PC-9 (cell line): ENCODE measurements at regions not wholly inside any gene's neighbourhood (a gene's known extent, or its start where the extent isn't known, plus 50 kb on each side); places are given as distances from the start of the nearest gene placed in this dataset.

Source experiments
- EZH2 ChIP-seq: fragments of 200-600 bp; sonication (generic); IDR thresholded peaks from 2 replicates; pipeline ENCODE4 v1.8.0; 2017; ENCODE audit warnings: antibody characterized with exemption, low read depth
- TF ChIP-seq, protein P1 (sequence below): fragments of 200-600 bp; sonication (generic); conservative IDR thresholded peaks from 2 replicates; pipeline ENCODE4 v1.6.1; 2017; ENCODE audit warnings: mixed run types, antibody characterized with exemption, mild to moderate bottlenecking, moderate library complexity

DNA sequence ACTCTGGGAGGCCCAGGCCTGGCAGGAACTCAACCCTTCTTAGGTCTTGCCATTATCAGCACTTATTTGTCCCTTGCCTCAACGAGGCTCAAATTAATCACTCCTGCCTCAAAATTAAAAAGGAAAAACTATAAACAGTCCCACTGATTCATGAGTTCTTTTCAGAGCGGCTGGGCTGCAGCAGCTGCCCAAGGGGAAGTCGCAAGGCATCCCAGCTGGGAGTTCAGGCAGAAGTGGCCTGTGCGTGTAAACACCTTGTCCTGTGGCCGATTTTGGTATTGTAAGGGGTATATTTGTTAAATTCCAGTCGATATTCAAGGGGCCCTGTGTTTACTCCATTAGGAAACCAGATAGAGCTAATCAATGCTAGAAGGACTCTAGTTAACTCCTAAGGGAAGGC, 213.9 kb upstream of the CADM1 start:
- TF ChIP-seq, protein P1, sequence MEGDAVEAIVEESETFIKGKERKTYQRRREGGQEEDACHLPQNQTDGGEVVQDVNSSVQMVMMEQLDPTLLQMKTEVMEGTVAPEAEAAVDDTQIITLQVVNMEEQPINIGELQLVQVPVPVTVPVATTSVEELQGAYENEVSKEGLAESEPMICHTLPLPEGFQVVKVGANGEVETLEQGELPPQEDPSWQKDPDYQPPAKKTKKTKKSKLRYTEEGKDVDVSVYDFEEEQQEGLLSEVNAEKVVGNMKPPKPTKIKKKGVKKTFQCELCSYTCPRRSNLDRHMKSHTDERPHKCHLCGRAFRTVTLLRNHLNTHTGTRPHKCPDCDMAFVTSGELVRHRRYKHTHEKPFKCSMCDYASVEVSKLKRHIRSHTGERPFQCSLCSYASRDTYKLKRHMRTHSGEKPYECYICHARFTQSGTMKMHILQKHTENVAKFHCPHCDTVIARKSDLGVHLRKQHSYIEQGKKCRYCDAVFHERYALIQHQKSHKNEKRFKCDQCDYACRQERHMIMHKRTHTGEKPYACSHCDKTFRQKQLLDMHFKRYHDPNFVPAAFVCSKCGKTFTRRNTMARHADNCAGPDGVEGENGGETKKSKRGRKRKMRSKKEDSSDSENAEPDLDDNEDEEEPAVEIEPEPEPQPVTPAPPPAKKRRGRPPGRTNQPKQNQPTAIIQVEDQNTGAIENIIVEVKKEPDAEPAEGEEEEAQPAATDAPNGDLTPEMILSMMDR = no peak
- no peak for TF ChIP-seq EZH2
